ENCODE measurements at regions not wholly inside any gene's neighbourhood (a gene's known extent, or its start where the extent isn't known, plus 50 kb on each side); places are given as distances from the start of the nearest gene placed in this dataset.

DNA sequence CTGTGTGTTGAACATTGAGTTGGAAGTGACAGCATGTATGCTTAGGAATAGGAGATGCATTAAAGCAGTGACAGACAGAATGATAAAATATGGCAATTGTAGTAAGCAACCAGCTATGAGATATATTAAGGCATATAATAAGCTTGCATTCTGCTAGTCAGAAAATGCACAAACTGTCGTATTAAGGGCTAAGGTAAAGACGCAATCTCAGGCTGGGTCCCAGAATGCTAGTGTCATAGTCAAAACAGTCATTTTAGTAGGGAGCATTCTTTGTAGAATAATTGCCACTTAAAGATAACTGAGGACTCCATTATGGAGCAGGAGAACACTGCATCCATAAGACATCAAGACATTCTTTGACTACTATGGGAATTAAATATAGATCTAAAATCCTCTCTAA is 1369.7 kb upstream of the C9orf72 start:
- H3K27me3 ChIP-seq (replicated peaks in 1 of 2; ENCODE audit: control insufficient read depth in 2 of 2, insufficient read depth in 2 of 2, low read length in 1 of 2) = no peaks in the 10 kb centered on the region
- H3K36me3 ChIP-seq (ENCODE audit: control insufficient read depth in 2 of 2, insufficient read depth in 2 of 2, low read length in 1 of 2) = no peaks in the 10 kb centered on the region
- no peak overlapping the region for H3K4me3 ChIP-seq
- no peaks in the 10 kb centered on the region for H3K4me1 ChIP-seq (ENCODE audit: control insufficient read depth, insufficient read depth, low read length)
- ChIA-PET RAD21 (ENCODE audit: unreplicated experiment) (no interaction called here), CTCF (no interaction called here), POLR2A (no interaction called here), SMC1A (ENCODE audit: uncharacterized antibody, unreplicated experiment) (interaction anchor here (0.6 to 1.1 kb wide), 2 partner anchors 9 to 1795 kb away, joined by 3 to 4 read pairs; no protein-coding TSS in a partner anchor)
- no peaks in the 10 kb centered on the region for H3K9me3 ChIP-seq (replicated peaks; ENCODE audit: control insufficient read depth, insufficient read depth, low read length)
- H3K27ac ChIP-seq (ENCODE audit: control insufficient read depth, insufficient read depth) = no peak overlapping the region
- no peak overlapping the region for H3K4me2 ChIP-seq (ENCODE audit: control insufficient read depth, insufficient read depth)
- no TSS peak for BruUV-seq (replicated peaks)
- intact Hi-C loops (cut with micrococcal nuclease; ENCODE audit: unreplicated experiment) (no loop called here), in situ Hi-C loops (cut with MboI) (no loop called here)
- DNase-seq (ENCODE audit: low read depth, low spot score) = no peak
- TF ChIP-seq RAD51 (IDR thresholded peaks at IDR 0.05) (no peak), STAT1 (conservative IDR thresholded peaks at IDR 0.05) (no peak), GABPA (IDR thresholded peaks at IDR 0.05; ENCODE audit: low read depth) (no peak), CEBPB (IDR thresholded peaks at IDR 0.05; ENCODE audit: borderline replicate concordance in 1 of 2, low read depth in 2 of 2, low read length in 2 of 2) (no peak), TCF7 (IDR thresholded peaks at IDR 0.05; ENCODE audit: borderline replicate concordance) (no peak), NBN (IDR thresholded peaks at IDR 0.05) (no peak), POLR2AphosphoS5 (IDR thresholded peaks at IDR 0.05; ENCODE audit: low read length) (no peak), GATAD2B (conservative IDR thresholded peaks at IDR 0.05; ENCODE audit: low read depth) (no peak), HCFC1 (IDR thresholded peaks at IDR 0.05; ENCODE audit: low read length) (no peak), JUND (IDR thresholded peaks at IDR 0.05; ENCODE audit: low read depth, low read length) (no peak), FOXK2 (IDR thresholded peaks at IDR 0.05) (no peak), BRCA1 (IDR thresholded peaks at IDR 0.05; ENCODE audit: low read depth, low read length) (no peak), IKZF1 (conservative IDR thresholded peaks at IDR 0.05) (no peak), HDAC6 (IDR thresholded peaks at IDR 0.05; ENCODE audit: unreplicated experiment) (no peak), MYC (IDR thresholded peaks at IDR 0.05; ENCODE audit: insufficient read depth, insufficient read length, insufficient replicate concordance, low read length, severe bottlenecking) (no peak)
- TF ChIP-seq, protein P1, sequence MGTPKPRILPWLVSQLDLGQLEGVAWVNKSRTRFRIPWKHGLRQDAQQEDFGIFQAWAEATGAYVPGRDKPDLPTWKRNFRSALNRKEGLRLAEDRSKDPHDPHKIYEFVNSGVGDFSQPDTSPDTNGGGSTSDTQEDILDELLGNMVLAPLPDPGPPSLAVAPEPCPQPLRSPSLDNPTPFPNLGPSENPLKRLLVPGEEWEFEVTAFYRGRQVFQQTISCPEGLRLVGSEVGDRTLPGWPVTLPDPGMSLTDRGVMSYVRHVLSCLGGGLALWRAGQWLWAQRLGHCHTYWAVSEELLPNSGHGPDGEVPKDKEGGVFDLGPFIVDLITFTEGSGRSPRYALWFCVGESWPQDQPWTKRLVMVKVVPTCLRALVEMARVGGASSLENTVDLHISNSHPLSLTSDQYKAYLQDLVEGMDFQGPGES (IDR thresholded peaks at IDR 0.05) = no peak
- no peak for ATAC-seq
- H4K20me1 ChIP-seq (ENCODE audit: control insufficient read depth, insufficient read depth) = no peaks in the 10 kb centered on the region
- H3K9ac ChIP-seq (ENCODE audit: control insufficient read depth, insufficient read depth, low read length) = no peak overlapping the region
- no peak overlapping the region for H2AFZ ChIP-seq (ENCODE audit: control insufficient read depth, low read depth, low read length)
- WGBS (ENCODE audit: insufficient coverage, insufficient replicate concordance, low lambda C conversion rate, missing lambda C conversion rate) = 35% methylated on average over 2 of the region's 2 CpGs
- FAIRE-seq = no peak
- H3K79me2 ChIP-seq (ENCODE audit: control insufficient read depth, insufficient read depth, low read length) = no peaks in the 10 kb centered on the region
